Progenitor cell of endocrine pancreas (in vitro differentiated cells): ENCODE measurements at regions not wholly inside any gene's neighbourhood (a gene's known extent, or its start where the extent isn't known, plus 50 kb on each side); places are given as distances from the start of the nearest gene placed in this dataset.
"Not testable (repeated sequence)": the region's sequence is repeated elsewhere in the genome, so short reads cannot be mapped to it uniquely, and the experiment has no call there.

Experiments used
- DNase-seq: peaks from one replicate; pipeline ENCODE4 v3.0.0; 2021; ENCODE audit warnings: low spot score; ENCODE audit not compliant: unreplicated experiment
- H3K27ac Mint-ChIP-seq: 2 replicates; pipeline ENCODE4 v1.8.0; 2021; ENCODE audit warnings: mild to moderate bottlenecking, moderate library complexity, mixed read lengths
- H3K27me3 Mint-ChIP-seq: 2 replicates; pipeline ENCODE4 v1.8.0; 2021; ENCODE audit warnings: mixed read lengths
- H3K36me3 Mint-ChIP-seq: 2 replicates; pipeline ENCODE4 v1.8.0; 2022; ENCODE audit warnings: mixed read lengths; ENCODE audit not compliant: insufficient read depth
- H3K4me1 Mint-ChIP-seq: 2 replicates; pipeline ENCODE4 v1.8.0; 2021; ENCODE audit warnings: low read depth, mixed read lengths
- H3K4me3 Mint-ChIP-seq: 2 replicates; pipeline ENCODE4 v1.8.0; 2021; ENCODE audit warnings: low read depth, mild to moderate bottlenecking, moderate library complexity, mixed read lengths
- H3K9me3 Mint-ChIP-seq: 2 replicates; pipeline ENCODE4 v1.8.0; 2021; ENCODE audit warnings: low read depth, mixed read lengths
- CTCF ChIP-seq: fragments of 200-600 bp; sonication (generic); IDR thresholded peaks from one replicate; pipeline ENCODE4 v1.5.0; 2021; ENCODE audit warnings: antibody characterized with exemption, mild to moderate bottlenecking; ENCODE audit not compliant: unreplicated experiment

- DNase-seq, result no peak
- H3K9me3 Mint-ChIP-seq, result peaks cover 7% of the 10 kb centered on the region
- H3K36me3 Mint-ChIP-seq, result no peaks in the 10 kb centered on the region
- no peaks in the 10 kb centered on the region for H3K27me3 Mint-ChIP-seq
- peaks cover 9% of the 10 kb centered on the region for H3K4me1 Mint-ChIP-seq
- H3K4me3 Mint-ChIP-seq, result no peak overlapping the region
- TF ChIP-seq CTCF, result no peak
- H3K27ac Mint-ChIP-seq, result no peak overlapping the region
These were observed 159.8 kb upstream of the ST8SIA4 start for GRCh38 chr5:101062902-101063301.

GRCh38 chr5:101047181-101047580 lies 144.1 kb upstream of the ST8SIA4 start:
- Mint-ChIP-seq H3K9me3 (no peaks in the 10 kb centered on the region), H3K27ac (no peak overlapping the region), H3K36me3 (no peaks in the 10 kb centered on the region), H3K4me3 (no peak overlapping the region), H3K4me1 (no peaks in the 10 kb centered on the region), H3K27me3 (no peaks in the 10 kb centered on the region)
- TF ChIP-seq CTCF, result no peak
- no peak for DNase-seq

- Mint-ChIP-seq H3K36me3 (no peaks in the 10 kb centered on the region), H3K4me1 (no peaks in the 10 kb centered on the region), H3K9me3 (no peaks in the 10 kb centered on the region), H3K4me3 (no peak overlapping the region), H3K27ac (no peak overlapping the region), H3K27me3 (no peaks in the 10 kb centered on the region)
- DNase-seq, result no peak
- no peak for TF ChIP-seq CTCF
These were observed 142.6 kb upstream of the ST8SIA4 start for GRCh38 chr5:101045689-101046088.

- H3K9me3 Mint-ChIP-seq, H3K4me3 Mint-ChIP-seq, DNase-seq, H3K27me3 Mint-ChIP-seq, H3K27ac Mint-ChIP-seq, H3K4me1 Mint-ChIP-seq, H3K36me3 Mint-ChIP-seq: not testable (repeated sequence)
These were observed 136.9 kb upstream of the ST8SIA4 start for GRCh38 chr5:101040002-101040401.

- H3K36me3 Mint-ChIP-seq, result no peaks in the 10 kb centered on the region
- H3K4me3 Mint-ChIP-seq, result no peak overlapping the region
- DNase-seq, result no peak
- H3K27me3 Mint-ChIP-seq, result no peaks in the 10 kb centered on the region
- no peak overlapping the region for H3K27ac Mint-ChIP-seq
- H3K4me1 Mint-ChIP-seq, result no peaks in the 10 kb centered on the region
- no peak for TF ChIP-seq CTCF
- H3K9me3 Mint-ChIP-seq, result no peaks in the 10 kb centered on the region
These were observed 133.7 kb upstream of the ST8SIA4 start for GRCh38 chr5:101036778-101037177.

- no peaks in the 10 kb centered on the region for H3K27me3 Mint-ChIP-seq
- no peak overlapping the region for H3K27ac Mint-ChIP-seq
- H3K4me1 Mint-ChIP-seq, result no peaks in the 10 kb centered on the region
- no peak for TF ChIP-seq CTCF
- no peak for DNase-seq
- no peaks in the 10 kb centered on the region for H3K9me3 Mint-ChIP-seq
- H3K4me3 Mint-ChIP-seq, result no peak overlapping the region
- no peaks in the 10 kb centered on the region for H3K36me3 Mint-ChIP-seq
These were observed 132.3 kb upstream of the ST8SIA4 start for GRCh38 chr5:101035425-101035824.
